Pulmonary artery endothelial cell (primary cell): ENCODE measurements at regions not wholly inside any gene's neighbourhood (a gene's known extent, or its start where the extent isn't known, plus 50 kb on each side); places are given as distances from the start of the nearest gene placed in this dataset.
"Not testable (repeated sequence)": the region's sequence is repeated elsewhere in the genome, so short reads cannot be mapped to it uniquely, and the experiment has no call there.

Experiments
- DNase-seq: peaks from one replicate; pipeline ENCODE4 v3.0.0-alpha.2; 2011; ENCODE audit warnings: low read depth, low spot score

- no peak for DNase-seq
Observed at GRCh38 chr6:120805276-120805675, 529.0 kb downstream of the TBC1D32 start.

GRCh38 chr6:120804612-120805011, 529.7 kb downstream of the TBC1D32 start:
- no peak for DNase-seq

GRCh38 chr6:120786682-120787081, 547.6 kb downstream of the TBC1D32 start:
- DNase-seq, result no peak

- DNase-seq, result no peak
Observed at GRCh38 chr6:120786256-120786655, 548.0 kb downstream of the TBC1D32 start.

- no peak for DNase-seq
Observed at GRCh38 chr6:120785459-120786086, 548.7 kb downstream of the TBC1D32 start.

- DNase-seq, result no peak
Observed at GRCh38 chr6:120779441-120779840, 554.8 kb downstream of the TBC1D32 start.

- no peak for DNase-seq
Observed at GRCh38 chr6:120775698-120776097, 558.6 kb downstream of the TBC1D32 start.

GRCh38 chr6:120774275-120774674, 560.0 kb downstream of the TBC1D32 start:
- no peak for DNase-seq

- no peak for DNase-seq
Observed at GRCh38 chr6:120771019-120771418, 563.3 kb downstream of the TBC1D32 start.

GRCh38 chr6:120764312-120764711, 570.0 kb downstream of the TBC1D32 start:
- no peak for DNase-seq

GRCh38 chr6:120759570-120759969, 574.7 kb downstream of the TBC1D32 start:
- DNase-seq, result no peak

- not testable (repeated sequence) for DNase-seq
Observed at GRCh38 chr6:120748574-120748973, 585.7 kb downstream of the TBC1D32 start.

GRCh38 chr6:120736740-120737139, 597.5 kb downstream of the TBC1D32 start:
- DNase-seq, result no peak

- no peak for DNase-seq
Observed at GRCh38 chr6:120735641-120736040, 598.6 kb downstream of the TBC1D32 start.

GRCh38 chr6:120711255-120711654, 623.0 kb downstream of the TBC1D32 start:
- no peak for DNase-seq

- DNase-seq, result no peak
Observed at GRCh38 chr6:120700001-120700400, 634.3 kb downstream of the TBC1D32 start.

- DNase-seq, result no peak
Observed at GRCh38 chr6:120686492-120686891, 647.8 kb downstream of the TBC1D32 start.

GRCh38 chr6:120682145-120682544, 652.1 kb downstream of the TBC1D32 start:
- DNase-seq, result no peak

- no peak for DNase-seq
Observed at GRCh38 chr6:120681204-120681603, 653.1 kb downstream of the TBC1D32 start.

GRCh38 chr6:120675886-120676285, 658.4 kb downstream of the TBC1D32 start:
- no peak for DNase-seq

GRCh38 chr6:120671519-120671918, 662.8 kb downstream of the TBC1D32 start:
- no peak for DNase-seq

- no peak for DNase-seq
Observed at GRCh38 chr6:120652506-120652905, 681.8 kb downstream of the TBC1D32 start.

- no peak for DNase-seq
Observed at GRCh38 chr6:120648713-120649112, 685.6 kb downstream of the TBC1D32 start.

- no peak for DNase-seq
Observed at GRCh38 chr6:120646101-120646500, 688.2 kb downstream of the TBC1D32 start.
